Upper lobe of left lung (tissue), 6 donors: ENCODE measurements at regions not wholly inside any gene's neighbourhood (a gene's known extent, or its start where the extent isn't known, plus 50 kb on each side); places are given as distances from the start of the nearest gene placed in this dataset.

Experiments
- ATAC-seq, 2 donors: fragments of 200-7000 bp; cut with Tn5 transposase; one replicate each; pipeline ENCODE4 v1.9.1; 2022; ENCODE audit warnings: mild to moderate bottlenecking in 2 of 2, moderate library complexity in 2 of 2; ENCODE audit not compliant: low FRiP score in 2 of 2
- DNase-seq, 2 donors: peaks; one replicate each; pipeline ENCODE4 v3.0.0-alpha.2; 2019 to 2020
- H3K27ac ChIP-seq, 4 donors: fragments of 200-600 bp; sonication (generic); one replicate each; pipeline ENCODE4 v1.5.1; 2016 to 2019
- H3K27me3 ChIP-seq, 4 donors: fragments of 200-600 bp; sonication (generic); one replicate each; pipeline ENCODE4 v1.5.1; 2017 to 2019
- H3K36me3 ChIP-seq, 4 donors: fragments of 200-600 bp; sonication (generic); one replicate each; pipeline ENCODE4 v1.5.1; 2016 to 2019
- H3K4me1 ChIP-seq, 4 donors: fragments of 200-600 bp; sonication (generic); one replicate each; pipeline ENCODE4 v1.5.1; 2018 to 2019
- H3K4me3 ChIP-seq, 4 donors: fragments of 200-600 bp; sonication (generic); one replicate each; pipeline ENCODE4 v1.5.1; 2017 to 2019; ENCODE audit warnings: mild to moderate bottlenecking in 2 of 4, moderate library complexity in 1 of 4
- H3K9me3 ChIP-seq, 4 donors: fragments of 200-600 bp; sonication (generic); one replicate each; pipeline ENCODE4 v1.5.1; 2018 to 2019
- CTCF ChIP-seq, 6 experiments: fragments of 450-650 bp in 4 of 6; fragments of 200-600 bp in 2 of 6; sonication (generic) in 2 of 6; IDR thresholded peaks; one replicate each; pipeline ENCODE4 v1.5.1; 2016 to 2019; ENCODE audit warnings: antibody characterized with exemption in 6 of 6
- EP300 ChIP-seq, 4 donors: sonication (generic); formaldehyde crosslinking; IDR thresholded peaks; one replicate each; pipeline ENCODE4 v1.5.1; 2017; ENCODE audit warnings: antibody characterized with exemption in 4 of 4, control low read depth in 2 of 4
- POLR2A ChIP-seq, 4 donors: fragments of 450-650 bp; IDR thresholded peaks; one replicate each; pipeline ENCODE4 v1.5.1; 2016 to 2017; ENCODE audit warnings: antibody characterized with exemption in 4 of 4, mild to moderate bottlenecking in 2 of 4
- POLR2AphosphoS5 ChIP-seq, 2 donors: sonication (generic); formaldehyde crosslinking; IDR thresholded peaks; one replicate each; pipeline ENCODE4 v1.5.1; 2017; ENCODE audit warnings: antibody characterized with exemption in 2 of 2
- WGBS, 2 donors: methylation state at CpG; one replicate each; pipeline ENCODE4 v1.1.5; 2017 to 2018; 5-methylcytosine and 5-hydroxymethylcytosine counted together
- donor health status: DM: no; HTN: no; CAD: no; lungs with moderate emphysema.
- donor health status: DM: no; HTN: yes; CAD: no; lungs with severe emphysema.

DNA sequence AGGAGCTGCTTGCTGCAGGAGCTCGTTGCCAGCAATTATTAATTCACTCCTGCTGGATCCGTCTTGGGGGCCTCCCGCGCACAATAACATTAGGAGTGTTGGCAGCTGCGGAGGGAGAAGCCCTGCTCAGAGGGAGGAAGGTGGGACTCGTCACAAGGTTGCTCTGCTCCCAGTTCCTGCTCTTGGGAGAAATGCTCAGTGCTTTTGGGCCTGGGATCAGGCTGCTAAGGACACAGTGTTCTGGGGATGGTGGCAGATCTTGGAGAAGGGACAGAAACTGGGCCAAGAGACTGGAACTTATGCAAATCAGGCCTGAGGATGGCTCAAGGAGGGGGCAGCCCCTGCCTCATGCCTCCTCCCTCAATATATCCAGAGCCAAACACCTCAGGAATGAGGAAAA is 78.9 kb upstream of the OLFM4 start:
- Histone ChIP-seq H3K36me3 (no peaks in the 10 kb centered on the region), H3K9me3 (no peaks in the 10 kb centered on the region), H3K27me3 (no peaks in the 10 kb centered on the region), H3K4me1 (peaks cover 0 to 10% (median 4%) of the 10 kb centered on the region in 4 donors), H3K4me3 (no peak overlapping the region), H3K27ac (peak overlapping the region in 1 of 4 donors; percentile 14)
- peak in 1 of 2 donors; percentile 40 for ATAC-seq
- WGBS, 2 donors = 43 to 62% methylated on average over 6 of the region's 6 CpGs
- no peak for DNase-seq
- TF ChIP-seq EP300 (IDR thresholded peaks at IDR 0.05) (no peak), POLR2AphosphoS5 (IDR thresholded peaks at IDR 0.05) (no peak), CTCF (IDR thresholded peaks at IDR 0.05) (no peak), POLR2A (IDR thresholded peaks at IDR 0.05) (no peak)

DNA sequence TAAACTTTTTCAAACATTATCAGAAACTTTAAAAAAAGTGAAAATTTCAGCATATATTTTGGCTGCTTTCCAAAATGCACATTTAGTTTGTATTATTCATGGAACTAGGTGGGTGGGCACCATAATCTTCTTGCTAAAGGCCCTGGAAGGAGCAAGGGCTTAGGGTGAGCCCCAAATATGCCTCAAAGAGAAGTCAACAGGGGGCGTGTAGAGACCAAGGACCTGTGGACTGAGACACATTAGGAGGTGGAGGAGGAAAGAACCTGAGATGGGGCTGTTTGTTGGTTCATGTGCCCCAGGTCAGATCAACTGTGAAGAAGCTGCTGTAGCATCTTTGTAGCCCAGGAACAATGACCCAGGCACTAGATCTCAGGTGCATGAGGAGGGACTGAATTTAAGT is 79.6 kb upstream of the OLFM4 start:
- Histone ChIP-seq H3K4me3 (no peak overlapping the region), H3K27me3 (no peaks in the 10 kb centered on the region), H3K9me3 (no peaks in the 10 kb centered on the region), H3K4me1 (peaks cover 0 to 10% (median 4%) of the 10 kb centered on the region in 4 donors), H3K36me3 (no peaks in the 10 kb centered on the region), H3K27ac (no peak overlapping the region)
- no peak for TF ChIP-seq POLR2AphosphoS5 (IDR thresholded peaks at IDR 0.05)
- 75 to 78% methylated on average over 1 of the region's 1 CpG for WGBS, 2 donors
- DNase-seq (no peak), ATAC-seq (no peak)

DNA sequence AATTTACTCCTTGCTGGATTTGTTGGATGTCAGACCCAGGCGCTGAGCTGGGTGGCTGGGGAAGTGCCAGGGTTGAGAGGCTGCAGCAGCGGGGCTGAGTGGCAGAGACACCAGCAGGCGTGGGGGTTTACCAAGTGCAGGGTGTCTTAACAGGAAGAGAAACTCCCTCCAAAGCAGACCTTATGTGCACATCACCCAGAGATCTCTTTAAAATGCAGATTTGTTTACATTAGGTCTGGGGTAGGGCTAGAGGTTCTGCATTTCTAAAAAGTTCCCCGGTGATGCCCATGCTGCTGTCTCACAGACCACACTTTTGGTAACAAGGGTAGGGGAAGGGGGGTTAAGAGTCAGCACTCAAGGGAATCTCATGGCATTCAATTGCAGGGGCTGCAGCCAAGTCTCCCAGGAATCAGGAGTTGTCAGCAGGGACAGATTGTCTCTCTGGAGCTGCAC is 80.7 kb upstream of the OLFM4 start:
- ATAC-seq = peak in 1 of 2 donors; percentile 41
- Histone ChIP-seq H3K36me3 (no peaks in the 10 kb centered on the region), H3K4me3 (no peak overlapping the region), H3K9me3 (no peaks in the 10 kb centered on the region), H3K27me3 (no peaks in the 10 kb centered on the region), H3K27ac (no peak overlapping the region), H3K4me1 (peaks cover 0 to 10% (median 4%) of the 10 kb centered on the region in 4 donors)
- TF ChIP-seq POLR2AphosphoS5 (IDR thresholded peaks at IDR 0.05) (no peak), EP300 (IDR thresholded peaks at IDR 0.05) (no peak), CTCF (IDR thresholded peaks at IDR 0.05) (no peak), POLR2A (IDR thresholded peaks at IDR 0.05) (no peak)
- DNase-seq = peak in 1 of 2 donors; percentile 24
- WGBS, 2 donors = 23 to 41% methylated on average over 4 of the region's 4 CpGs

GRCh38 chr13:52945348-52945747 is 83.3 kb upstream of the OLFM4 start:
- TF ChIP-seq POLR2AphosphoS5 (IDR thresholded peaks at IDR 0.05) (no peak), POLR2A (IDR thresholded peaks at IDR 0.05) (no peak), CTCF (IDR thresholded peaks at IDR 0.05) (no peak), EP300 (IDR thresholded peaks at IDR 0.05) (no peak)
- WGBS, 2 donors = 54 to 66% methylated on average over 3 of the region's 3 CpGs
- Histone ChIP-seq H3K36me3 (no peaks in the 10 kb centered on the region), H3K4me3 (no peak overlapping the region), H3K27ac (no peak overlapping the region), H3K9me3 (no peaks in the 10 kb centered on the region), H3K4me1 (peaks cover 0 to 10% (median 4%) of the 10 kb centered on the region in 4 donors), H3K27me3 (no peaks in the 10 kb centered on the region)
- ATAC-seq (peak in 1 of 2 donors; percentile 56), DNase-seq (peak in 1 of 2 donors; percentile 31)

GRCh38 chr13:52944697-52945096 is 83.9 kb upstream of the OLFM4 start:
- Histone ChIP-seq H3K4me1 (peaks cover 0 to 4% (median 1%) of the 10 kb centered on the region in 4 donors), H3K9me3 (no peaks in the 10 kb centered on the region), H3K36me3 (no peaks in the 10 kb centered on the region), H3K4me3 (no peak overlapping the region), H3K27me3 (no peaks in the 10 kb centered on the region), H3K27ac (no peak overlapping the region)
- no peak for ATAC-seq
- no peak for DNase-seq
- no peak for TF ChIP-seq POLR2A (IDR thresholded peaks at IDR 0.05)
- TF ChIP-seq POLR2AphosphoS5 (IDR thresholded peaks at IDR 0.05) = no peak
- TF ChIP-seq EP300 (IDR thresholded peaks at IDR 0.05) = no peak
- TF ChIP-seq CTCF (IDR thresholded peaks at IDR 0.05) = no peak
